Astrocyte (in vitro differentiated cells and primary cell): ENCODE measurements at regions not wholly inside any gene's neighbourhood (a gene's known extent, or its start where the extent isn't known, plus 50 kb on each side); places are given as distances from the start of the nearest gene placed in this dataset.

Source experiments
- DNase-seq: peaks from one replicate; pipeline ENCODE4 v3.0.0-alpha.2; 2010; ENCODE audit warnings: low read depth
- FAIRE-seq: peaks from 2 replicates; lab custom pipeline; 2011; peaks lifted over from hg19 to GRCh38; lab: Jason Lieb, UNC
- H2AFZ ChIP-seq: 2 replicates; pipeline ENCODE4 v1.6.0; 2012; ENCODE audit warnings: low read depth, low read length, inconsistent platforms
- H3K27ac ChIP-seq: 2 replicates; pipeline ENCODE4 v1.5.1; 2011; ENCODE audit warnings: low read depth, low read length, inconsistent platforms
- H3K27me3 ChIP-seq: 2 replicates; pipeline ENCODE4 v1.6.0; 2011; ENCODE audit warnings: low read length, inconsistent platforms; ENCODE audit not compliant: insufficient read depth
- H3K36me3 ChIP-seq: 2 replicates; pipeline ENCODE4 v1.5.1; 2011; ENCODE audit warnings: low read length, inconsistent platforms; ENCODE audit not compliant: insufficient read depth
- H3K4me1 ChIP-seq: 2 replicates; pipeline ENCODE4 v1.5.1; 2011; ENCODE audit warnings: low read length, inconsistent platforms; ENCODE audit not compliant: insufficient read depth
- H3K4me2 ChIP-seq: 2 replicates; pipeline ENCODE4 v1.6.0; 2012; ENCODE audit warnings: low read length, inconsistent platforms
- H3K4me3 ChIP-seq: 2 replicates; pipeline ENCODE4 v1.5.1; 2011; ENCODE audit warnings: low read depth, mild to moderate bottlenecking, low read length, inconsistent platforms; ENCODE audit not compliant: insufficient read depth
- H3K79me2 ChIP-seq: 2 replicates; pipeline ENCODE4 v1.6.0; 2012; ENCODE audit warnings: mild to moderate bottlenecking, low read length, inconsistent platforms; ENCODE audit not compliant: insufficient read depth
- H3K9ac ChIP-seq: 2 replicates; pipeline ENCODE4 v1.6.0; 2012; ENCODE audit warnings: mild to moderate bottlenecking, low read length, inconsistent platforms
- H3K9me3 ChIP-seq: 2 replicates; pipeline ENCODE4 v1.5.1; 2012; ENCODE audit warnings: low read depth, mild to moderate bottlenecking, low read length, inconsistent platforms; ENCODE audit not compliant: insufficient read depth
- H4K20me1 ChIP-seq: 2 replicates; pipeline ENCODE4 v1.6.0; 2012; ENCODE audit warnings: low read length, inconsistent platforms; ENCODE audit not compliant: insufficient read depth
- H3K27ac Mint-ChIP-seq: one replicate; pipeline ENCODE4 v1.8.0; 2021; ENCODE audit warnings: mild to moderate bottlenecking, mixed read lengths; ENCODE audit not compliant: unreplicated experiment
- H3K27me3 Mint-ChIP-seq: one replicate; pipeline ENCODE4 v1.8.0; 2021; ENCODE audit warnings: low read depth, mixed read lengths; ENCODE audit not compliant: unreplicated experiment
- H3K36me3 Mint-ChIP-seq: one replicate; pipeline ENCODE4 v1.8.0; 2021; ENCODE audit warnings: low read depth, mixed read lengths; ENCODE audit not compliant: unreplicated experiment
- H3K4me1 Mint-ChIP-seq: one replicate; pipeline ENCODE4 v1.8.0; 2021; ENCODE audit warnings: low read depth, mixed read lengths; ENCODE audit not compliant: unreplicated experiment
- H3K4me3 Mint-ChIP-seq: one replicate; pipeline ENCODE4 v1.8.0; 2021; ENCODE audit warnings: mild to moderate bottlenecking, moderate library complexity, mixed read lengths; ENCODE audit not compliant: unreplicated experiment
- H3K9me3 Mint-ChIP-seq: one replicate; pipeline ENCODE4 v1.8.0; 2021; ENCODE audit warnings: mild to moderate bottlenecking, mixed read lengths; ENCODE audit not compliant: unreplicated experiment
- CTCF ChIP-seq: IDR thresholded peaks from 2 replicates; pipeline ENCODE4 v1.5.1; 2011; ENCODE audit warnings: low read depth, mild to moderate bottlenecking, inconsistent platforms, low read length, moderate library complexity; ENCODE audit not compliant: insufficient read depth
- EZH2 ChIP-seq: IDR thresholded peaks from 2 replicates; pipeline ENCODE4 v1.6.1; 2012; ENCODE audit warnings: mild to moderate bottlenecking, low read length, inconsistent platforms; ENCODE audit not compliant: insufficient read depth

- no peak for TF ChIP-seq CTCF
- TF ChIP-seq EZH2 = no peak
- Histone ChIP-seq H3K79me2 (no peaks in the 10 kb centered on the region), H3K9me3 (no peaks in the 10 kb centered on the region), H3K36me3 (no peaks in the 10 kb centered on the region), H3K9ac (no peak overlapping the region), H2AFZ (no peak overlapping the region), H3K27ac (no peak overlapping the region), H4K20me1 (no peaks in the 10 kb centered on the region), H3K4me1 (no peaks in the 10 kb centered on the region), H3K4me2 (no peak overlapping the region), H3K4me3 (no peak overlapping the region), H3K27me3 (no peaks in the 10 kb centered on the region)
- FAIRE-seq = no peak
- Mint-ChIP-seq H3K27ac (no peak overlapping the region), H3K36me3 (no peaks in the 10 kb centered on the region), H3K4me3 (no peak overlapping the region), H3K9me3 (peaks cover 4% of the 10 kb centered on the region), H3K4me1 (no peaks in the 10 kb centered on the region), H3K27me3 (no peaks in the 10 kb centered on the region)
- no peak for DNase-seq
Observed at GRCh38 chr16:61277849-61278248, 758.4 kb downstream of the CDH8 start.

- H3K4me3 Mint-ChIP-seq = no peak overlapping the region
- H3K27me3 ChIP-seq = no peaks in the 10 kb centered on the region
- no peaks in the 10 kb centered on the region for H3K27me3 Mint-ChIP-seq
- TF ChIP-seq CTCF (no peak), EZH2 (no peak)
- no peaks in the 10 kb centered on the region for H3K4me1 Mint-ChIP-seq
- no peak overlapping the region for H3K4me2 ChIP-seq
- no peaks in the 10 kb centered on the region for H3K36me3 ChIP-seq
- no peak overlapping the region for H3K4me3 ChIP-seq
- H4K20me1 ChIP-seq = no peaks in the 10 kb centered on the region
- no peak for FAIRE-seq
- no peak overlapping the region for H3K27ac ChIP-seq
- H3K9me3 ChIP-seq = no peaks in the 10 kb centered on the region
- no peak overlapping the region for H3K9ac ChIP-seq
- H3K4me1 ChIP-seq = no peaks in the 10 kb centered on the region
- H3K36me3 Mint-ChIP-seq = no peaks in the 10 kb centered on the region
- H3K27ac Mint-ChIP-seq = no peak overlapping the region
- no peaks in the 10 kb centered on the region for H3K79me2 ChIP-seq
- DNase-seq = no peak
- H2AFZ ChIP-seq = no peak overlapping the region
- H3K9me3 Mint-ChIP-seq = peaks cover 4% of the 10 kb centered on the region
Observed at GRCh38 chr16:61274211-61274610, 762.0 kb downstream of the CDH8 start.

GRCh38 chr16:61270726-61271125 lies 765.5 kb downstream of the CDH8 start:
- no peak overlapping the region for H2AFZ ChIP-seq
- no peak overlapping the region for H3K27ac ChIP-seq
- H3K79me2 ChIP-seq = no peaks in the 10 kb centered on the region
- peaks cover 4% of the 10 kb centered on the region for H3K9me3 Mint-ChIP-seq
- no peak overlapping the region for H3K4me3 Mint-ChIP-seq
- H3K27me3 ChIP-seq = no peaks in the 10 kb centered on the region
- no peaks in the 10 kb centered on the region for H3K9me3 ChIP-seq
- no peak overlapping the region for H3K27ac Mint-ChIP-seq
- H3K36me3 Mint-ChIP-seq = no peaks in the 10 kb centered on the region
- no peaks in the 10 kb centered on the region for H3K4me1 Mint-ChIP-seq
- no peak for FAIRE-seq
- DNase-seq = no peak
- TF ChIP-seq EZH2 (no peak), CTCF (no peak)
- H3K4me3 ChIP-seq = no peak overlapping the region
- H3K27me3 Mint-ChIP-seq = no peaks in the 10 kb centered on the region
- no peak overlapping the region for H3K9ac ChIP-seq
- H3K4me1 ChIP-seq = no peaks in the 10 kb centered on the region
- no peaks in the 10 kb centered on the region for H3K36me3 ChIP-seq
- no peaks in the 10 kb centered on the region for H4K20me1 ChIP-seq
- no peak overlapping the region for H3K4me2 ChIP-seq
